ENCODE measurements at regions not wholly inside any gene's neighbourhood (a gene's known extent, or its start where the extent isn't known, plus 50 kb on each side); places are given as distances from the start of the nearest gene placed in this dataset.
"Not testable (repeated sequence)": the region's sequence is repeated elsewhere in the genome, so short reads cannot be mapped to it uniquely, and the experiment has no call there.

DNA sequence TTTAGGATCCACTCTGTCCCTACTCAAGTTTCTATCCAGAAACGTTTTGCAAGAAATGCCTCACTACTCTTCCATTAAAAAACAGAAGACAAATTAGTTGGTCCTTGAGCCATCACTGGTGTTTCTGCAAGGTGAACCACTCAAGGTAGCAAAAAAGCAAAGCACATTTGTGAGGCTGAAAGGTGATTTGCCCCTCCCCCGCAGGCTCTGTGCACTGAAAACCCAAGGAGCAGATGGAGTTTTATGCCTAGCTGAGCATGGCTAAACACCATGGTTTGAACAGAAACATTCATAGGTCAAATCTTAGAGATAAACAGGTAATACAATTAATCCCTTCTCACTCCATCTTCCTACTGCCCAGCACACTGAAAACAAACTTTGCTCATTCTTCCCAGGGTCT lies 538.2 kb upstream of the CDH5 start:
- no peaks in the 10 kb centered on the region for H3K4me1 ChIP-seq (ENCODE audit: control insufficient read depth, insufficient read depth, low read length)
- no peak overlapping the region for H3K27ac ChIP-seq (ENCODE audit: low read length)
- 100% methylated on average over 1 of the region's 2 CpGs for WGBS (ENCODE audit: insufficient coverage, low lambda C conversion rate)
- H3K9me3 ChIP-seq (ENCODE audit: control insufficient read depth, low read depth, low read length) = no peaks in the 10 kb centered on the region
- DNase-seq = no peak
- no peak overlapping the region for H3K4me3 ChIP-seq (ENCODE audit: low read length)
- H3K27me3 ChIP-seq (ENCODE audit: control insufficient read depth, insufficient read depth, low read length) = no peaks in the 10 kb centered on the region
- no peaks in the 10 kb centered on the region for H3K36me3 ChIP-seq (ENCODE audit: control insufficient read depth, insufficient read depth, low read length)

- Histone ChIP-seq H3K4me1 (ENCODE audit: control insufficient read depth, insufficient read depth, low read length) (no peaks in the 10 kb centered on the region), H3K4me3 (ENCODE audit: low read length) (no peak overlapping the region), H3K36me3 (ENCODE audit: control insufficient read depth, insufficient read depth, low read length) (no peaks in the 10 kb centered on the region), H3K27ac (ENCODE audit: low read length) (no peak overlapping the region), H3K27me3 (ENCODE audit: control insufficient read depth, insufficient read depth, low read length) (no peaks in the 10 kb centered on the region), H3K9me3 (ENCODE audit: control insufficient read depth, low read depth, low read length) (no peaks in the 10 kb centered on the region)
- DNase-seq = no peak
- WGBS (ENCODE audit: insufficient coverage, low lambda C conversion rate) = no CpG with 5 or more reads among the region's 2 CpGs
Measured at GRCh38 chr16:65827231-65827630, 539.3 kb upstream of the CDH5 start.

DNA sequence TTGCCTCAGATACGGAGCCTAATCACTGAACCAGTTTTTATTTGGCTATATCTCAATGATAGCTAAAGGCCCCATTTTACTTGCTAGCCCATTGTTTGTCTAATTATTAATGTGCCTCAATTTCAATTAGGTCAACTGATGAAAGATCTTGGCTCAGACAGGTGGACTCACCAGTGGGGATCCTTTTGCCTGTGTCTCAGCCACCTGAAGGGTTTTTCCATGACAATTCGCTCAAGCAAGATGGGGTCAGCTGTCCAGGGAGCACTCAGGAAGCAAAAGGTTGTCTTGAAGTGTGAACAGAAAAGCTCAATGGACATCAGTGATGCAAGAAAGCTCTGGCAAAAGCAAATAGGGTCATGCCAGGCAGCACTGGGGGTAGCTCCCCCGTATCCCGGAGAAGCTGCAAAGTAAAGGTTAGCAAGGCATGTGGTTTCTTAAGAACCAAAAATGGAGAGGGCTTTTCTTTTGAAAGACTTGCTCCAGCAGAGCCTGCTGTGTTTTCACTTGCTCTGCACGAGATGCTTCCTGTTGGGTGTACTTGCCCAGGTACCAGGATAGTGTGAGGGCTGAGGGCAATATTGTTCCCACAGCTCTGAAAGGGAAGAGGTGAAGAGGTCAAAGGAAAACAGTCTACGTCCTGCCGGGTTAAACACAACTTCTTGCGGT lies 541.2 kb upstream of the CDH5 start:
- Histone ChIP-seq H3K4me3 (ENCODE audit: low read length) (no peak overlapping the region), H3K4me1 (ENCODE audit: control insufficient read depth, insufficient read depth, low read length) (no peaks in the 10 kb centered on the region), H3K27me3 (ENCODE audit: control insufficient read depth, insufficient read depth, low read length) (no peaks in the 10 kb centered on the region), H3K9me3 (ENCODE audit: control insufficient read depth, low read depth, low read length) (no peaks in the 10 kb centered on the region), H3K36me3 (ENCODE audit: control insufficient read depth, insufficient read depth, low read length) (no peaks in the 10 kb centered on the region), H3K27ac (ENCODE audit: low read length) (no peak overlapping the region)
- no peak for DNase-seq
- WGBS (ENCODE audit: insufficient coverage, low lambda C conversion rate) = 100% methylated on average over 2 of the region's 8 CpGs

DNA sequence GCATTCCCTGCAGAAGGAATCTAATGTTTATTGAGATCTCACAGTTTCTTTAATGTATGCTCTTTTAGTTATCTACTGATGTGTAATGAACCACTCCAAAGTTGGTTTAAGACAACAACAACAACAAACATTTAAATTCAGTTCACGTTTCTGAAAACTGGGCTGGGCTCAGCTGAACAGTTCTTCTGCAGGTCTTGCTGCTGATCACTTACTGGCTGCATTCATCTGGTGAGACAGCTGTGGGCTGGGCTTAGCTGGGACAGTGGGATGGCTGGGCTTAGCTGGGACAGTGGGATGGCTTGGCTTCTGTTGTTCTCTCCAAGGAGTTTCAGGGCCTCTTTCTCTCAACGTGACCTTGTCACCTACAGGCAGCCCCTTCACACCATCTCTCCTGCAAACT lies 544.3 kb upstream of the CDH5 start:
- WGBS (ENCODE audit: insufficient coverage, low lambda C conversion rate) = no CpG with 5 or more reads among the region's 2 CpGs
- H3K4me3 ChIP-seq (ENCODE audit: low read length) = no peak overlapping the region
- no peaks in the 10 kb centered on the region for H3K9me3 ChIP-seq (ENCODE audit: control insufficient read depth, low read depth, low read length)
- no peaks in the 10 kb centered on the region for H3K36me3 ChIP-seq (ENCODE audit: control insufficient read depth, insufficient read depth, low read length)
- H3K27ac ChIP-seq (ENCODE audit: low read length) = no peak overlapping the region
- H3K27me3 ChIP-seq (ENCODE audit: control insufficient read depth, insufficient read depth, low read length) = no peaks in the 10 kb centered on the region
- H3K4me1 ChIP-seq (ENCODE audit: control insufficient read depth, insufficient read depth, low read length) = no peaks in the 10 kb centered on the region
- no peak for DNase-seq

GRCh38 chr16:65819136-65819898 lies 547.2 kb upstream of the CDH5 start:
- no peak for DNase-seq
- Histone ChIP-seq H3K9me3 (ENCODE audit: control insufficient read depth, low read depth, low read length) (no peaks in the 10 kb centered on the region), H3K27me3 (ENCODE audit: control insufficient read depth, insufficient read depth, low read length) (no peaks in the 10 kb centered on the region), H3K36me3 (ENCODE audit: control insufficient read depth, insufficient read depth, low read length) (no peaks in the 10 kb centered on the region), H3K27ac (ENCODE audit: low read length) (no peak overlapping the region), H3K4me3 (ENCODE audit: low read length) (no peak overlapping the region), H3K4me1 (ENCODE audit: control insufficient read depth, insufficient read depth, low read length) (no peaks in the 10 kb centered on the region)
- WGBS (ENCODE audit: insufficient coverage, low lambda C conversion rate) = 75% methylated on average over 1 of the region's 4 CpGs

DNA sequence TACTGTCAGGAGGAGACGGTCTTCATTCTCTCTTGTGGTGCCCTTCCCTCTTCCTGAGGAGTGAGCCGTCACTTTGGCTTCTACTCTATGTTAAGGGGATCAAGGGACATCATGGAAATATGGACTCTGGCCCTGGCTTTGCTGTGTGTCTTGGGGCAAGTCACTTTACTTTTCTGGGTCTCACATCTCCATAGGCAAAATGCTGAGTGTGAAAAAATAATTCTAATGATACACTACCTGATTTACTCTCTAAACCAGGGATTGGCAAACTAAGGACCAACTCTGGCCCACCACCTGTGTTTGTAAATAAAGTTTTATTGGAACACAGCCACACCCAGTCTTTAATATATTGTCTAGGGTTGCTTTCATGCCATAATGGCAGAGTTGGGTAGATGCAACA lies 548.7 kb upstream of the CDH5 start:
- Histone ChIP-seq H3K27ac (ENCODE audit: low read length) (no peak overlapping the region), H3K4me1 (ENCODE audit: control insufficient read depth, insufficient read depth, low read length) (no peaks in the 10 kb centered on the region), H3K4me3 (ENCODE audit: low read length) (no peak overlapping the region), H3K36me3 (ENCODE audit: control insufficient read depth, insufficient read depth, low read length) (no peaks in the 10 kb centered on the region), H3K27me3 (ENCODE audit: control insufficient read depth, insufficient read depth, low read length) (no peaks in the 10 kb centered on the region), H3K9me3 (ENCODE audit: control insufficient read depth, low read depth, low read length) (no peaks in the 10 kb centered on the region)
- DNase-seq = no peak
- no CpG with 5 or more reads among the region's 2 CpGs for WGBS (ENCODE audit: insufficient coverage, low lambda C conversion rate)

GRCh38 chr16:65817066-65817465 lies 549.4 kb upstream of the CDH5 start:
- Histone ChIP-seq H3K4me3 (ENCODE audit: low read length) (no peak overlapping the region), H3K4me1 (ENCODE audit: control insufficient read depth, insufficient read depth, low read length) (no peaks in the 10 kb centered on the region), H3K9me3 (ENCODE audit: control insufficient read depth, low read depth, low read length) (no peaks in the 10 kb centered on the region), H3K27me3 (ENCODE audit: control insufficient read depth, insufficient read depth, low read length) (no peaks in the 10 kb centered on the region), H3K36me3 (ENCODE audit: control insufficient read depth, insufficient read depth, low read length) (no peaks in the 10 kb centered on the region), H3K27ac (ENCODE audit: low read length) (no peak overlapping the region)
- WGBS (ENCODE audit: insufficient coverage, low lambda C conversion rate) = no CpG with 5 or more reads among the region's 3 CpGs
- no peak for DNase-seq

DNA sequence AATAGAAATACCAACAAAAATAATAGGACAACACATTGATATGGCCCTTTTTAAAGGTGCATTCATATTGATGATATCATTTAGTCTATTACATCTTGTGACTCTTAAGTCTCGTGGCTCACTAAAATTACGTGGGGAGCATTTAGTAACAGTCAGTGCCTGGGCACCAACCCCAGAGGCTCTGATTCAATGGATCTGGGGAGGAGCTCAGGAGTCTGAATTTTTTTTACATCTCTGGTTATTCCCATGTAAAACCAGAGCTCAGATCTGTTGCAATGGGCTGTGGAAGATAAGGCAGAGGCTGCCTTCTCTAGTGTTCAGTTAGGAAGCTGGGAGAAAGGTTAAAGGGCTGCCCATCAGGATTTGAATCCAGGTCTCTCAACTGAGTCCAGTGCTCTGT lies 549.9 kb upstream of the CDH5 start:
- no peaks in the 10 kb centered on the region for H3K9me3 ChIP-seq (ENCODE audit: control insufficient read depth, low read depth, low read length)
- no peak overlapping the region for H3K27ac ChIP-seq (ENCODE audit: low read length)
- no peaks in the 10 kb centered on the region for H3K36me3 ChIP-seq (ENCODE audit: control insufficient read depth, insufficient read depth, low read length)
- no peaks in the 10 kb centered on the region for H3K27me3 ChIP-seq (ENCODE audit: control insufficient read depth, insufficient read depth, low read length)
- no peaks in the 10 kb centered on the region for H3K4me1 ChIP-seq (ENCODE audit: control insufficient read depth, insufficient read depth, low read length)
- WGBS (ENCODE audit: insufficient coverage, low lambda C conversion rate) = no CpG with 5 or more reads among the region's 2 CpGs
- no peak overlapping the region for H3K4me3 ChIP-seq (ENCODE audit: low read length)
- no peak for DNase-seq

DNA sequence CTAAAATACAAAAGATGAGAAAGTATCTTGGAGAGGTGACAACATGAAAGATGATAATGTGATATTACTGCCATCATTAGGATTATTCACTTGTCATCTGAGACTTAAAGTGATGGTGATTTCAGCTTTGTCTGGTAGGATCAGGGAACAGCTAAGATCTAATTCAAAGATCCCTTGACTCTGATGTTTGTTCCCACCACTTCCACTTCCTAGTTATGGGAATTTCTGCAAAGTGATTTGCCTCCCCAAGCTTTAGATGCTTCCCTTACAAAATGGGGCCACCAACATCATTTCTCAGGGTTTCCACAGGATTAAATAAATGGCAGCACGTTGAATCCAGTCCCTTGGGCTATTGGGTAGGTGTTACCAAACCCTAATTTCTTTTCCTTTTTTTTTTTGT lies 550.8 kb upstream of the CDH5 start:
- no CpG with 5 or more reads among the region's 1 CpG for WGBS (ENCODE audit: insufficient coverage, low lambda C conversion rate)
- Histone ChIP-seq H3K9me3 (ENCODE audit: control insufficient read depth, low read depth, low read length) (no peaks in the 10 kb centered on the region), H3K4me1 (ENCODE audit: control insufficient read depth, insufficient read depth, low read length) (no peaks in the 10 kb centered on the region), H3K27ac (ENCODE audit: low read length) (no peak overlapping the region), H3K4me3 (ENCODE audit: low read length) (no peak overlapping the region), H3K27me3 (ENCODE audit: control insufficient read depth, insufficient read depth, low read length) (no peaks in the 10 kb centered on the region), H3K36me3 (ENCODE audit: control insufficient read depth, insufficient read depth, low read length) (no peaks in the 10 kb centered on the region)
- no peak for DNase-seq

DNA sequence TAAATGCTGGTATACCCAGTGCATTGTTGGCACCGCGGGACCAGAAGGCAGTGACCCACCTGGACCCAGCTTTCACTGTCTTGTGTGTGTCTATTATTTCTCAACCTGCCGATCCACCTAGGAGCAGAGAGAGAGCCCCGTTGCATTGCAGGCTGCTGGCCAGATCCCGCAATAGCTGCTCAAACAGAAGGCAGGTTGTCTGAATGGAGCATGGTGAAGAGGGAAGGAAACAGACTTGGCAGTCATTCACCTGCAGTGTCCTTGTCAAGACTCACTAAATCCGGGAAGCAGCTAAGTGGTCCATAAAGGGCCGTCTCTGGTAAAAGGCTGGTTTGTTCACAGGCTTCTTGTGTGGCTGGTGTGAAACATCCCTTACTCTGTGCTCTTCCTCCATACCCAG lies 552.6 kb upstream of the CDH5 start:
- H3K27me3 ChIP-seq (ENCODE audit: control insufficient read depth, insufficient read depth, low read length); H3K4me3 ChIP-seq (ENCODE audit: low read length); H3K36me3 ChIP-seq (ENCODE audit: control insufficient read depth, insufficient read depth, low read length); H3K9me3 ChIP-seq (ENCODE audit: control insufficient read depth, low read depth, low read length); DNase-seq; H3K27ac ChIP-seq (ENCODE audit: low read length); H3K4me1 ChIP-seq (ENCODE audit: control insufficient read depth, insufficient read depth, low read length): not testable (repeated sequence)
- WGBS (ENCODE audit: insufficient coverage, low lambda C conversion rate) = no CpG with 5 or more reads among the region's 7 CpGs

GRCh38 chr16:65809627-65810026 lies 556.9 kb upstream of the CDH5 start:
- 50% methylated on average over 2 of the region's 8 CpGs for WGBS (ENCODE audit: insufficient coverage, low lambda C conversion rate)
- DNase-seq = no peak
- Histone ChIP-seq H3K27ac (ENCODE audit: low read length) (no peak overlapping the region), H3K27me3 (ENCODE audit: control insufficient read depth, insufficient read depth, low read length) (no peaks in the 10 kb centered on the region), H3K4me3 (ENCODE audit: low read length) (no peak overlapping the region), H3K9me3 (ENCODE audit: control insufficient read depth, low read depth, low read length) (no peaks in the 10 kb centered on the region), H3K36me3 (ENCODE audit: control insufficient read depth, insufficient read depth, low read length) (no peaks in the 10 kb centered on the region), H3K4me1 (ENCODE audit: control insufficient read depth, insufficient read depth, low read length) (no peaks in the 10 kb centered on the region)

Data from large intestine (tissue), 3 donors.